ENCODE measurements at regions not wholly inside any gene's neighbourhood (a gene's known extent, or its start where the extent isn't known, plus 50 kb on each side); places are given as distances from the start of the nearest gene placed in this dataset.

DNA sequence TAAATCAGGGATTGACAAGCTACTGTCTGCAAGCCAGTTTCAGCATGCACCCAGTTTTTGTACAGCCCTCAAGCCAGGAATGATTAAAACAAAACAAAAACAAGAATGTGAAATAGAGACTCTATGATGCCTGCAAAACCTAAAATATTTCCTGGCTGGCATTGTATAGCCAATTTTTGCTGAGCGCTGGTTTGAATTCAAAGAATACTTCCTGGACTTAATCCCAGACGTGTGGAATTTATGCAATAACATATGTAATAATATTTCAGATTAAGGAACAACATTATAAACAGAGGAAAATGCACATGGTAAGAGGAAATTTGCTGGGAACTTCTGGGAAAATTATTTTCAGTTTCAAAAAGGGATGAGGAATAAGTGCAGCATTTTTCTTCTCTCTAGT lies 148.1 kb upstream of the RPRM start:
- TF ChIP-seq, protein P1, sequence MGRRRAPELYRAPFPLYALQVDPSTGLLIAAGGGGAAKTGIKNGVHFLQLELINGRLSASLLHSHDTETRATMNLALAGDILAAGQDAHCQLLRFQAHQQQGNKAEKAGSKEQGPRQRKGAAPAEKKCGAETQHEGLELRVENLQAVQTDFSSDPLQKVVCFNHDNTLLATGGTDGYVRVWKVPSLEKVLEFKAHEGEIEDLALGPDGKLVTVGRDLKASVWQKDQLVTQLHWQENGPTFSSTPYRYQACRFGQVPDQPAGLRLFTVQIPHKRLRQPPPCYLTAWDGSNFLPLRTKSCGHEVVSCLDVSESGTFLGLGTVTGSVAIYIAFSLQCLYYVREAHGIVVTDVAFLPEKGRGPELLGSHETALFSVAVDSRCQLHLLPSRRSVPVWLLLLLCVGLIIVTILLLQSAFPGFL (CRISPR knock-in tag; IDR thresholded peaks at IDR 0.05) = no peak
- no peak for TF ChIP-seq ZBTB21 (CRISPR knock-in tag; IDR thresholded peaks at IDR 0.05)
- no peak for TF ChIP-seq ZNF510 (CRISPR knock-in tag; IDR thresholded peaks at IDR 0.05; ENCODE audit: low read depth)
- no peak for TF ChIP-seq MAFK (conservative IDR thresholded peaks at IDR 0.05 in 1 of 2, IDR thresholded peaks at IDR 0.05 in 1 of 2; ENCODE audit: low read length in 2 of 2)
- TF ChIP-seq, protein P2, sequence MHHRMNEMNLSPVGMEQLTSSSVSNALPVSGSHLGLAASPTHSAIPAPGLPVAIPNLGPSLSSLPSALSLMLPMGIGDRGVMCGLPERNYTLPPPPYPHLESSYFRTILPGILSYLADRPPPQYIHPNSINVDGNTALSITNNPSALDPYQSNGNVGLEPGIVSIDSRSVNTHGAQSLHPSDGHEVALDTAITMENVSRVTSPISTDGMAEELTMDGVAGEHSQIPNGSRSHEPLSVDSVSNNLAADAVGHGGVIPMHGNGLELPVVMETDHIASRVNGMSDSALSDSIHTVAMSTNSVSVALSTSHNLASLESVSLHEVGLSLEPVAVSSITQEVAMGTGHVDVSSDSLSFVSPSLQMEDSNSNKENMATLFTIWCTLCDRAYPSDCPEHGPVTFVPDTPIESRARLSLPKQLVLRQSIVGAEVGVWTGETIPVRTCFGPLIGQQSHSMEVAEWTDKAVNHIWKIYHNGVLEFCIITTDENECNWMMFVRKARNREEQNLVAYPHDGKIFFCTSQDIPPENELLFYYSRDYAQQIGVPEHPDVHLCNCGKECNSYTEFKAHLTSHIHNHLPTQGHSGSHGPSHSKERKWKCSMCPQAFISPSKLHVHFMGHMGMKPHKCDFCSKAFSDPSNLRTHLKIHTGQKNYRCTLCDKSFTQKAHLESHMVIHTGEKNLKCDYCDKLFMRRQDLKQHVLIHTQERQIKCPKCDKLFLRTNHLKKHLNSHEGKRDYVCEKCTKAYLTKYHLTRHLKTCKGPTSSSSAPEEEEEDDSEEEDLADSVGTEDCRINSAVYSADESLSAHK (CRISPR knock-in tag; IDR thresholded peaks at IDR 0.05; ENCODE audit: borderline replicate concordance) = no peak
- no peak for TF ChIP-seq MBD4 (IDR thresholded peaks at IDR 0.05; ENCODE audit: borderline replicate concordance, low read length)
- TF ChIP-seq, protein P3, sequence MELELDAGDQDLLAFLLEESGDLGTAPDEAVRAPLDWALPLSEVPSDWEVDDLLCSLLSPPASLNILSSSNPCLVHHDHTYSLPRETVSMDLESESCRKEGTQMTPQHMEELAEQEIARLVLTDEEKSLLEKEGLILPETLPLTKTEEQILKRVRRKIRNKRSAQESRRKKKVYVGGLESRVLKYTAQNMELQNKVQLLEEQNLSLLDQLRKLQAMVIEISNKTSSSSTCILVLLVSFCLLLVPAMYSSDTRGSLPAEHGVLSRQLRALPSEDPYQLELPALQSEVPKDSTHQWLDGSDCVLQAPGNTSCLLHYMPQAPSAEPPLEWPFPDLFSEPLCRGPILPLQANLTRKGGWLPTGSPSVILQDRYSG (CRISPR knock-in tag; IDR thresholded peaks at IDR 0.05) = no peak
- no peak for TF ChIP-seq ZNF737 (CRISPR knock-in tag; IDR thresholded peaks at IDR 0.05; ENCODE audit: borderline replicate concordance)
- TF ChIP-seq, protein P4, sequence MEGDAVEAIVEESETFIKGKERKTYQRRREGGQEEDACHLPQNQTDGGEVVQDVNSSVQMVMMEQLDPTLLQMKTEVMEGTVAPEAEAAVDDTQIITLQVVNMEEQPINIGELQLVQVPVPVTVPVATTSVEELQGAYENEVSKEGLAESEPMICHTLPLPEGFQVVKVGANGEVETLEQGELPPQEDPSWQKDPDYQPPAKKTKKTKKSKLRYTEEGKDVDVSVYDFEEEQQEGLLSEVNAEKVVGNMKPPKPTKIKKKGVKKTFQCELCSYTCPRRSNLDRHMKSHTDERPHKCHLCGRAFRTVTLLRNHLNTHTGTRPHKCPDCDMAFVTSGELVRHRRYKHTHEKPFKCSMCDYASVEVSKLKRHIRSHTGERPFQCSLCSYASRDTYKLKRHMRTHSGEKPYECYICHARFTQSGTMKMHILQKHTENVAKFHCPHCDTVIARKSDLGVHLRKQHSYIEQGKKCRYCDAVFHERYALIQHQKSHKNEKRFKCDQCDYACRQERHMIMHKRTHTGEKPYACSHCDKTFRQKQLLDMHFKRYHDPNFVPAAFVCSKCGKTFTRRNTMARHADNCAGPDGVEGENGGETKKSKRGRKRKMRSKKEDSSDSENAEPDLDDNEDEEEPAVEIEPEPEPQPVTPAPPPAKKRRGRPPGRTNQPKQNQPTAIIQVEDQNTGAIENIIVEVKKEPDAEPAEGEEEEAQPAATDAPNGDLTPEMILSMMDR (CRISPR knock-in tag; IDR thresholded peaks at IDR 0.05) = no peak
- no peak for TF ChIP-seq ZFX (CRISPR knock-in tag; IDR thresholded peaks at IDR 0.05; ENCODE audit: low read depth)
- TF ChIP-seq, protein P5, sequence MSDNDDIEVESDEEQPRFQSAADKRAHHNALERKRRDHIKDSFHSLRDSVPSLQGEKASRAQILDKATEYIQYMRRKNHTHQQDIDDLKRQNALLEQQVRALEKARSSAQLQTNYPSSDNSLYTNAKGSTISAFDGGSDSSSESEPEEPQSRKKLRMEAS (IDR thresholded peaks at IDR 0.05) = no peak
- TF ChIP-seq, protein P6, sequence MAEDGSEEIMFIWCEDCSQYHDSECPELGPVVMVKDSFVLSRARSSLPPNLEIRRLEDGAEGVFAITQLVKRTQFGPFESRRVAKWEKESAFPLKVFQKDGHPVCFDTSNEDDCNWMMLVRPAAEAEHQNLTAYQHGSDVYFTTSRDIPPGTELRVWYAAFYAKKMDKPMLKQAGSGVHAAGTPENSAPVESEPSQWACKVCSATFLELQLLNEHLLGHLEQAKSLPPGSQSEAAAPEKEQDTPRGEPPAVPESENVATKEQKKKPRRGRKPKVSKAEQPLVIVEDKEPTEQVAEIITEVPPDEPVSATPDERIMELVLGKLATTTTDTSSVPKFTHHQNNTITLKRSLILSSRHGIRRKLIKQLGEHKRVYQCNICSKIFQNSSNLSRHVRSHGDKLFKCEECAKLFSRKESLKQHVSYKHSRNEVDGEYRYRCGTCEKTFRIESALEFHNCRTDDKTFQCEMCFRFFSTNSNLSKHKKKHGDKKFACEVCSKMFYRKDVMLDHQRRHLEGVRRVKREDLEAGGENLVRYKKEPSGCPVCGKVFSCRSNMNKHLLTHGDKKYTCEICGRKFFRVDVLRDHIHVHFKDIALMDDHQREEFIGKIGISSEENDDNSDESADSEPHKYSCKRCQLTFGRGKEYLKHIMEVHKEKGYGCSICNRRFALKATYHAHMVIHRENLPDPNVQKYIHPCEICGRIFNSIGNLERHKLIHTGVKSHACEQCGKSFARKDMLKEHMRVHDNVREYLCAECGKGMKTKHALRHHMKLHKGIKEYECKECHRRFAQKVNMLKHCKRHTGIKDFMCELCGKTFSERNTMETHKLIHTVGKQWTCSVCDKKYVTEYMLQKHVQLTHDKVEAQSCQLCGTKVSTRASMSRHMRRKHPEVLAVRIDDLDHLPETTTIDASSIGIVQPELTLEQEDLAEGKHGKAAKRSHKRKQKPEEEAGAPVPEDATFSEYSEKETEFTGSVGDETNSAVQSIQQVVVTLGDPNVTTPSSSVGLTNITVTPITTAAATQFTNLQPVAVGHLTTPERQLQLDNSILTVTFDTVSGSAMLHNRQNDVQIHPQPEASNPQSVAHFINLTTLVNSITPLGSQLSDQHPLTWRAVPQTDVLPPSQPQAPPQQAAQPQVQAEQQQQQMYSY (CRISPR knock-in tag; IDR thresholded peaks at IDR 0.05) = no peak
- TF ChIP-seq RXRA (CRISPR knock-in tag; IDR thresholded peaks at IDR 0.05) = no peak
